Common myeloid progenitor, CD34-positive (primary cell): ENCODE measurements at regions not wholly inside any gene's neighbourhood (a gene's known extent, or its start where the extent isn't known, plus 50 kb on each side); places are given as distances from the start of the nearest gene placed in this dataset.

Experiments
- CTCF ChIA-PET: fragments of 350-600 bp; sonication (Branson Sonifier 250); formaldehyde crosslinking; loops from one replicate; lab custom pipeline; 2021; ENCODE audit warnings: antibody characterized with exemption; lab: Charles Lee
- POLR2A ChIA-PET: fragments of 350-600 bp; sonication (Branson Sonifier 250); formaldehyde crosslinking; loops from one replicate; lab custom pipeline; 2021; ENCODE audit warnings: antibody characterized with exemption; lab: Charles Lee
- DNase-seq, 3 donors: peaks; one replicate each; pipeline versions ENCODE4 v3.0.0 to v3.0.0-alpha.2; 2013
- H3K27ac ChIP-seq, 2 experiments: 1 replicate in 1 of 2; 2 replicates in 1 of 2; pipeline ENCODE4 v1.7.0; 2013; ENCODE audit warnings: inconsistent platforms in 2 of 2, low read length in 2 of 2, mild to moderate bottlenecking in 2 of 2, low read depth in 1 of 2, moderate library complexity in 1 of 2; ENCODE audit not compliant: severe bottlenecking in 2 of 2, insufficient read depth in 1 of 2, poor library complexity in 1 of 2
- H3K27me3 ChIP-seq, 5 experiments: replicated peaks in 2 of 5; 1 replicate in 3 of 5; 2 replicates in 2 of 5; pipeline versions ENCODE4 v1.6.1 to v1.7.0; 2013; ENCODE audit warnings: low read length in 4 of 5, mild to moderate bottlenecking in 2 of 5, moderate library complexity in 2 of 5, inconsistent platforms in 1 of 5; ENCODE audit not compliant: insufficient read depth in 5 of 5, control insufficient read depth in 4 of 5
- H3K36me3 ChIP-seq, 4 experiments: 1 replicate in 2 of 4; 2 replicates in 2 of 4; pipeline versions ENCODE4 v1.6.1 to v1.7.0; 2013; ENCODE audit warnings: low read length in 3 of 4, control low read depth in 1 of 4, mild to moderate bottlenecking in 1 of 4; ENCODE audit not compliant: control insufficient read depth in 4 of 4, insufficient read depth in 4 of 4
- H3K4me1 ChIP-seq, 4 experiments: 1 replicate in 3 of 4; 2 replicates in 1 of 4; pipeline versions ENCODE4 v1.6.1 to v1.7.1; 2013; ENCODE audit warnings: low read length in 3 of 4, mild to moderate bottlenecking in 3 of 4, control low read depth in 1 of 4, inconsistent platforms in 1 of 4, moderate library complexity in 1 of 4; ENCODE audit not compliant: control insufficient read depth in 4 of 4, insufficient read depth in 4 of 4; ENCODE audit errors: control extremely low read depth in 1 of 4
- H3K4me3 ChIP-seq, 7 experiments: 1 replicate in 4 of 7; 2 replicates in 3 of 7; pipeline versions ENCODE4 v1.5.1 to v1.7.0; 2013; ENCODE audit warnings: mild to moderate bottlenecking in 7 of 7, low read length in 6 of 7, moderate library complexity in 6 of 7, inconsistent platforms in 2 of 7, low read depth in 2 of 7, control low read depth in 1 of 7; ENCODE audit not compliant: insufficient read depth in 4 of 7, control insufficient read depth in 1 of 7; ENCODE audit errors: extremely low read depth in 1 of 7
- H3K9me3 ChIP-seq, 5 experiments: 1 replicate in 4 of 5; 2 replicates in 1 of 5; pipeline versions ENCODE4 v1.6.1 to v1.7.1; 2013; ENCODE audit warnings: low read length in 4 of 5, mild to moderate bottlenecking in 2 of 5, inconsistent platforms in 1 of 5, low read depth in 1 of 5, moderate library complexity in 1 of 5; ENCODE audit not compliant: control insufficient read depth in 4 of 5, insufficient read depth in 2 of 5; ENCODE audit errors: control extremely low read depth in 1 of 5
- WGBS: methylation state at CpG from one replicate; pipeline ENCODE4 v1.1.5; 2013; ENCODE audit not compliant: insufficient coverage; 5-methylcytosine and 5-hydroxymethylcytosine counted together

DNA sequence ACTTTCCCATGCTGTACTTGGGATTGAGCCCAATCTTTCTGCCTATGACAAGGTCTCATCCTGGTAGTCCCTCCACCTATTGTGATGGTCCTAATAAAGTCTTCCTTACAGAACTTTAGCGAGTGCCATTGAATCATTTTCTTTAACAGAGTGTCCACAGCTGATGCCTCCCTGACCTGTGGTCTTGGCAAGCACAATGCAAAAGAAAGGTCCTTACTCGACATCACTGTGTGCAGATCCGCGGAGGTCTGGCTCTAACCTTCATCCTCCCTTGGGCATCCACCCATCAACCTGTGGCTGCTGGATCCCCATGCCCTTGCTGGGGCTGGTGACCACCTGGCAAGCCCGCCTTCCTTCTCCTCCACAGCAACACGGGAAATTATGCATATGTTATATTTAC is 1203.9 kb downstream of the TBC1D22A start:
- Histone ChIP-seq H3K4me1 (no peaks in the 10 kb centered on the region), H3K27ac (no peak overlapping the region), H3K36me3 (no peaks in the 10 kb centered on the region), H3K27me3 (peaks cover 0 to 5% (median 2%) of the 10 kb centered on the region in 5 experiments), H3K4me3 (no peak overlapping the region), H3K9me3 (no peaks in the 10 kb centered on the region)
- 100% methylated on average over 4 of the region's 6 CpGs for WGBS
- CTCF ChIA-PET = no interaction called here
- DNase-seq = no peak
- POLR2A ChIA-PET = no interaction called here

DNA sequence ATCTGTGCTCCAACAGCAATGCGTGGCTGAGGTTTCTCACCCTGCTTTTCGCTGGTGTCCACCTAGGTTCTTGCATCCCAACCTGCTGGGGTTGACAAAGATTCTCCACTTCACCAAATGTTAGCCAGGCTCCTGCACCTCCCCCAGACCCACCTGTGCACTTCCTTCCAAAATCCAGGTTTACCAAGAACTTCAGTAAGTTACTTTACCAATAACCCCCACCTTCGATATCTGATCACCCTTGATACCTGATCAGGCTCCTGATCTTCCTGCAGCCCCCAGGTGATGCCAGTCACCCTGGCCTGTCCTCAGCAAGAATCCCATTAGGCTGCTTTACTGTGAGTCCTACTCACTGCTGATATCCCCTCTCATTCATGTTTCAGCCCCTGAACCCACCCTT is 1203.4 kb downstream of the TBC1D22A start:
- DNase-seq = no peak
- 100% methylated on average over 3 of the region's 3 CpGs for WGBS
- no peaks in the 10 kb centered on the region for H3K9me3 ChIP-seq

DNA sequence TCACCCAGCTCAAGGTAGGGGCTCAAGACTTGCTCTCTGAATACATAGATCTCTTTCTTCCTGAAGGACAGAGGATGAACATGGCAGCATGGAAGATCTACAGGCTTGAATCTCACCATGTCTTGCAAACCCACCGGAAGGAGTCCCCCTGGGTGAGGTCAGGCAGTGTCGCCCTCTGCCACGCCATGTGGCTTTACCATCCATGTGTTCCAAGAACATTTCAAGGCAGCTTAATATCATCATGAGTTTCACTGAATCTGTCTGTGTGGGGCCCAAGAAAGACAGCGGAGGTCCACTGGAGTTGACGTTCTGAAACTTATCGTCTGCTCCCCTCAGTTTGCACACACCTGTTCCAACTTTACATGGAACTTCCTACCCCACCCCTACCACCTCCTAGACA is 1202.6 kb downstream of the TBC1D22A start:
- Histone ChIP-seq H3K4me3 (no peak overlapping the region), H3K9me3 (no peaks in the 10 kb centered on the region), H3K36me3 (no peaks in the 10 kb centered on the region), H3K27me3 (peaks cover 0 to 2% (median 0%) of the 10 kb centered on the region in 5 experiments), H3K4me1 (no peaks in the 10 kb centered on the region), H3K27ac (no peak overlapping the region)
- no peak for DNase-seq
- WGBS = 97% methylated on average over 4 of the region's 6 CpGs
- ChIA-PET CTCF (no interaction called here), POLR2A (no interaction called here)

More for the DNA sequence above, 1203.4 kb downstream of the TBC1D22A start:
- ChIA-PET POLR2A (no interaction called here), CTCF (no interaction called here)
- Histone ChIP-seq H3K27me3 (peaks cover 0 to 5% (median 2%) of the 10 kb centered on the region in 5 experiments), H3K27ac (no peak overlapping the region), H3K4me1 (no peaks in the 10 kb centered on the region), H3K36me3 (no peaks in the 10 kb centered on the region), H3K4me3 (no peak overlapping the region)

DNA sequence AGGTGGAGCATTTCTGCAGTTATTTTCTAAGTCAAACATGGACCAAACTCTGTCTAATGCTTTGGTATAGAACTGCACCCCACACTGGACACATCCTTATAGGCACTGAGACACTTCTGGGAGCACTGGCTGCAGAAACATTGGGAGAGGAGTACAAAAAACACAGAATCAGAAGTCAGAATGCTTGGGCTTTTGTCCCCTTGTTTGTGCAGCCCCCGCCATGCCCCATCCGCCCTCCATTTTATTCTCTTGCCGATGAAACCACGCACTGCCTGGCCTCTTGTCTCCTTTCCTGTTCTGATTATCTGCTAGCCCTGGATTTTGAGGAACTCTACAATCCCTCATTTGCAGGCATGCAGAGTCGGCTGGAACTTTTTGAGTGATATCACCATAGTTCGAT is 1201.2 kb downstream of the TBC1D22A start:
- ChIA-PET POLR2A (no interaction called here), CTCF (no interaction called here)
- Histone ChIP-seq H3K36me3 (no peaks in the 10 kb centered on the region), H3K4me1 (no peaks in the 10 kb centered on the region), H3K27ac (no peak overlapping the region), H3K27me3 (peaks cover 0 to 2% (median 0%) of the 10 kb centered on the region in 5 experiments), H3K4me3 (no peak overlapping the region), H3K9me3 (peaks cover 0 to 4% (median 0%) of the 10 kb centered on the region in 5 experiments)
- 80% methylated on average over 6 of the region's 6 CpGs for WGBS
- no peak for DNase-seq

DNA sequence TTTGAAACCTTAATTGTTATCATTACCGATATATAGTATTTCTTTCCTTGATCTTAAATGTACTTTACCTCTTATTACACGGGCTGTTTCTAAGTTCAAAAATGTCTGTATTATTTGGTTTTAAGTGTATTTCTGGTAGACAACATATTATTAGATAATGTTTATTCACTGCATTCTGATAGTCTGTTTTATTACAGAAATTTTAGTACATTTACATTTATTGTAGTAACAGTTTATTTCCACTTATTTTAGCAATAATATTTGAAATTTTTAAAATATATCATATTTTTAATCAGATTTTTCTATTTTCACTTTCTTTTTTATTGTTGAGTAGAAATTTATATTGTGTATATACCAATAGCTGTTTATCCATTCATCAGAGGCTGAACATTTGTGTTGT is 1195.2 kb downstream of the TBC1D22A start:
- DNase-seq = no peak
- ChIA-PET POLR2A (no interaction called here), CTCF (no interaction called here)
- no CpG with 5 or more reads among the region's 2 CpGs for WGBS
- no peaks in the 10 kb centered on the region for H3K36me3 ChIP-seq
- no peak overlapping the region for H3K27ac ChIP-seq
- H3K27me3 ChIP-seq = peaks cover 0 to under 1% (median 0%) of the 10 kb centered on the region in 5 experiments
- peaks cover 0 to 11% (median 5%) of the 10 kb centered on the region in 5 experiments for H3K9me3 ChIP-seq
- no peaks in the 10 kb centered on the region for H3K4me1 ChIP-seq
- H3K4me3 ChIP-seq = no peak overlapping the region

DNA sequence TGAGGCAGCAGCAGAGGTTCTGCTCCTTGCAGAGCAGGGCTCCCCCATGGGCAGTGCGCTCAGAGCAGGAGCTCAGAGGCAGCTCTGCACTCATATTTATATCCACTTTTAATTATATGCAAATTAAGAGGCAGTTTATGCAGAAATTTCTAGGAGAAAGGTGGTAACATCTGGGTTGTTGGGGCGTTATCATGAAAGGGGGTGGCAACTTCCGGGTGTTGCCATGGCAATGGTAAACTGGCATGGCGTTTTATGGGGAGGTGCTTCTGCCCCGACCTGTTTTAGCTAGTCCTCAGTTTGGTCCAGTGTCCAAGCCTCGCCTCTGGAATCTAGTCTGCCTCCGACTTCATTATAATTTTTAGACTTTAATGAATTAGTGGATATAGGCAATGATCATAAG is 1191.7 kb downstream of the TBC1D22A start:
- Histone ChIP-seq H3K36me3 (no peaks in the 10 kb centered on the region), H3K9me3 (peaks cover 0 to 23% (median 6%) of the 10 kb centered on the region in 5 experiments), H3K4me1 (no peaks in the 10 kb centered on the region), H3K27ac (no peak overlapping the region), H3K27me3 (peaks cover 0 to 7% (median 0%) of the 10 kb centered on the region in 5 experiments), H3K4me3 (no peak overlapping the region)
- WGBS = 83% methylated on average over 3 of the region's 7 CpGs
- ChIA-PET POLR2A (no interaction called here), CTCF (no interaction called here)
- no peak for DNase-seq

DNA sequence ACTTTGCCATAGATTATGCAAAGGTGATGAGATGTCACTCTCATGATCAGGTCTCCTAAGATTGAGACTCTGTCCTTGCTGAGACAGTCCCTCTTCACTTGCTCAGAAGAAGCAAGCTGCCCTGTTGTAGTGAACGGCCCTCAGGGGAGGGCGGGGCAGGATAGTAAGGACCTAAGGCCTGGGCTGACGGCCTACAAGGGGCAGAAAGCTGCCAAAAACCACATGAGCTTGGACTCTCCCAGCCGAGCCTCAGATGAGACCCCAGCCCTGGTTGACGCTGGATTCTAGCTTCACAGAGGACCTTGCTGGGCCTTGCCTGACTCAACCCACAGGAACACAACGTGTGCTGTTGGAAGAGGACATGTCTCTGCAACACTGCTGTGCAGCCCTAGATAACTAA is 1182.5 kb downstream of the TBC1D22A start:
- H3K9me3 ChIP-seq = peaks cover 0 to 7% (median 2%) of the 10 kb centered on the region in 5 experiments
- WGBS = 96% methylated on average over 6 of the region's 6 CpGs
- no peak for DNase-seq
- no peak overlapping the region for H3K4me3 ChIP-seq
- H3K27me3 ChIP-seq = peaks cover 0 to 6% (median 0%) of the 10 kb centered on the region in 5 experiments
- no peaks in the 10 kb centered on the region for H3K36me3 ChIP-seq
- CTCF ChIA-PET = no interaction called here
- H3K4me1 ChIP-seq = peaks cover 0 to 10% (median 2%) of the 10 kb centered on the region in 4 experiments
- H3K27ac ChIP-seq = no peak overlapping the region
- POLR2A ChIA-PET = no interaction called here
